Astrocyte (in vitro differentiated cells and primary cell): ENCODE measurements at regions not wholly inside any gene's neighbourhood (a gene's known extent, or its start where the extent isn't known, plus 50 kb on each side); places are given as distances from the start of the nearest gene placed in this dataset.

ENCODE experiments used
- DNase-seq: peaks from one replicate; pipeline ENCODE4 v3.0.0-alpha.2; 2010; ENCODE audit warnings: low read depth
- FAIRE-seq: peaks from 2 replicates; lab custom pipeline; 2011; peaks lifted over from hg19 to GRCh38; lab: Jason Lieb, UNC
- H2AFZ ChIP-seq: 2 replicates; pipeline ENCODE4 v1.6.0; 2012; ENCODE audit warnings: low read depth, low read length, inconsistent platforms
- H3K27ac ChIP-seq: 2 replicates; pipeline ENCODE4 v1.5.1; 2011; ENCODE audit warnings: low read depth, low read length, inconsistent platforms
- H3K27me3 ChIP-seq: 2 replicates; pipeline ENCODE4 v1.6.0; 2011; ENCODE audit warnings: low read length, inconsistent platforms; ENCODE audit not compliant: insufficient read depth
- H3K36me3 ChIP-seq: 2 replicates; pipeline ENCODE4 v1.5.1; 2011; ENCODE audit warnings: low read length, inconsistent platforms; ENCODE audit not compliant: insufficient read depth
- H3K4me1 ChIP-seq: 2 replicates; pipeline ENCODE4 v1.5.1; 2011; ENCODE audit warnings: low read length, inconsistent platforms; ENCODE audit not compliant: insufficient read depth
- H3K4me2 ChIP-seq: 2 replicates; pipeline ENCODE4 v1.6.0; 2012; ENCODE audit warnings: low read length, inconsistent platforms
- H3K4me3 ChIP-seq: 2 replicates; pipeline ENCODE4 v1.5.1; 2011; ENCODE audit warnings: low read depth, mild to moderate bottlenecking, low read length, inconsistent platforms; ENCODE audit not compliant: insufficient read depth
- H3K79me2 ChIP-seq: 2 replicates; pipeline ENCODE4 v1.6.0; 2012; ENCODE audit warnings: mild to moderate bottlenecking, low read length, inconsistent platforms; ENCODE audit not compliant: insufficient read depth
- H3K9ac ChIP-seq: 2 replicates; pipeline ENCODE4 v1.6.0; 2012; ENCODE audit warnings: mild to moderate bottlenecking, low read length, inconsistent platforms
- H3K9me3 ChIP-seq: 2 replicates; pipeline ENCODE4 v1.5.1; 2012; ENCODE audit warnings: low read depth, mild to moderate bottlenecking, low read length, inconsistent platforms; ENCODE audit not compliant: insufficient read depth
- H4K20me1 ChIP-seq: 2 replicates; pipeline ENCODE4 v1.6.0; 2012; ENCODE audit warnings: low read length, inconsistent platforms; ENCODE audit not compliant: insufficient read depth
- H3K27ac Mint-ChIP-seq: one replicate; pipeline ENCODE4 v1.8.0; 2021; ENCODE audit warnings: mild to moderate bottlenecking, mixed read lengths; ENCODE audit not compliant: unreplicated experiment
- H3K27me3 Mint-ChIP-seq: one replicate; pipeline ENCODE4 v1.8.0; 2021; ENCODE audit warnings: low read depth, mixed read lengths; ENCODE audit not compliant: unreplicated experiment
- H3K36me3 Mint-ChIP-seq: one replicate; pipeline ENCODE4 v1.8.0; 2021; ENCODE audit warnings: low read depth, mixed read lengths; ENCODE audit not compliant: unreplicated experiment
- H3K4me1 Mint-ChIP-seq: one replicate; pipeline ENCODE4 v1.8.0; 2021; ENCODE audit warnings: low read depth, mixed read lengths; ENCODE audit not compliant: unreplicated experiment
- H3K4me3 Mint-ChIP-seq: one replicate; pipeline ENCODE4 v1.8.0; 2021; ENCODE audit warnings: mild to moderate bottlenecking, moderate library complexity, mixed read lengths; ENCODE audit not compliant: unreplicated experiment
- H3K9me3 Mint-ChIP-seq: one replicate; pipeline ENCODE4 v1.8.0; 2021; ENCODE audit warnings: mild to moderate bottlenecking, mixed read lengths; ENCODE audit not compliant: unreplicated experiment
- CTCF ChIP-seq: IDR thresholded peaks from 2 replicates; pipeline ENCODE4 v1.5.1; 2011; ENCODE audit warnings: low read depth, mild to moderate bottlenecking, inconsistent platforms, low read length, moderate library complexity; ENCODE audit not compliant: insufficient read depth
- EZH2 ChIP-seq: IDR thresholded peaks from 2 replicates; pipeline ENCODE4 v1.6.1; 2012; ENCODE audit warnings: mild to moderate bottlenecking, low read length, inconsistent platforms; ENCODE audit not compliant: insufficient read depth

GRCh38 chr6:156030053-156030452 lies 574.4 kb upstream of the NOX3 start:
- no peak for TF ChIP-seq CTCF
- Histone ChIP-seq H3K9me3 (peaks cover 3% of the 10 kb centered on the region), H3K4me3 (no peak overlapping the region), H4K20me1 (no peaks in the 10 kb centered on the region), H3K36me3 (no peaks in the 10 kb centered on the region), H3K9ac (no peak overlapping the region), H2AFZ (no peak overlapping the region), H3K79me2 (no peaks in the 10 kb centered on the region), H3K27me3 (no peaks in the 10 kb centered on the region), H3K4me1 (no peaks in the 10 kb centered on the region), H3K4me2 (no peak overlapping the region), H3K27ac (no peak overlapping the region)
- Mint-ChIP-seq H3K4me3 (no peak overlapping the region), H3K27me3 (no peaks in the 10 kb centered on the region), H3K36me3 (no peaks in the 10 kb centered on the region), H3K9me3 (peaks cover 21% of the 10 kb centered on the region), H3K27ac (no peak overlapping the region), H3K4me1 (no peaks in the 10 kb centered on the region)
- DNase-seq (no peak), FAIRE-seq (no peak)

GRCh38 chr6:156029286-156029985 lies 573.8 kb upstream of the NOX3 start:
- FAIRE-seq = no peak

More at GRCh38 chr6:156029286-156029985, 573.8 kb upstream of the NOX3 start:
- Histone ChIP-seq H3K4me1 (no peaks in the 10 kb centered on the region), H3K9ac (no peak overlapping the region), H3K36me3 (no peaks in the 10 kb centered on the region), H3K9me3 (peaks cover 3% of the 10 kb centered on the region), H2AFZ (no peak overlapping the region), H3K4me2 (no peak overlapping the region), H3K4me3 (no peak overlapping the region), H3K27me3 (no peaks in the 10 kb centered on the region), H3K27ac (no peak overlapping the region), H4K20me1 (no peaks in the 10 kb centered on the region), H3K79me2 (no peaks in the 10 kb centered on the region)
- TF ChIP-seq CTCF (no peak), EZH2 (no peak)
- H3K4me1 Mint-ChIP-seq = no peaks in the 10 kb centered on the region
- no peak for DNase-seq
- no peak overlapping the region for H3K27ac Mint-ChIP-seq
- no peaks in the 10 kb centered on the region for H3K27me3 Mint-ChIP-seq
- peaks cover 21% of the 10 kb centered on the region for H3K9me3 Mint-ChIP-seq
- H3K36me3 Mint-ChIP-seq = no peaks in the 10 kb centered on the region
- no peak overlapping the region for H3K4me3 Mint-ChIP-seq
